ENCODE measurements at regions not wholly inside any gene's neighbourhood (a gene's known extent, or its start where the extent isn't known, plus 50 kb on each side); places are given as distances from the start of the nearest gene placed in this dataset.

- H3K4me1 ChIP-seq (ENCODE audit: control insufficient read depth, insufficient read depth, low read length), result peaks cover 4% of the 10 kb centered on the region; the same call in 1 of the 2 replicates
- no peak overlapping the region for H3K27ac ChIP-seq (ENCODE audit: extremely low read depth, low read depth, low read length)
- ChIA-PET POLR2A (no interaction called here), CTCF (no interaction called here)
- no peaks in the 10 kb centered on the region for H3K9me3 ChIP-seq (ENCODE audit: control insufficient read depth, insufficient read depth, low read depth, low read length)
- no peak for TF ChIP-seq ZNF112 (tag by site-specific recombination; IDR thresholded peaks at IDR 0.05)
- TF ChIP-seq ZNF626 (tag by site-specific recombination; IDR thresholded peaks at IDR 0.05), result no peak
- no peak for TF ChIP-seq ZNF184 (tag by site-specific recombination; IDR thresholded peaks at IDR 0.05)
- H3K36me3 ChIP-seq (ENCODE audit: control insufficient read depth in 2 of 2, insufficient read depth in 1 of 2, low read length in 2 of 2), result no peaks in the 10 kb centered on the region
- H3K4me3 ChIP-seq (ENCODE audit: low read depth, low read length), result no peak overlapping the region
Measured at GRCh38 chr1:234897390-234897749, 231.3 kb downstream of the TOMM20 start.

DNA sequence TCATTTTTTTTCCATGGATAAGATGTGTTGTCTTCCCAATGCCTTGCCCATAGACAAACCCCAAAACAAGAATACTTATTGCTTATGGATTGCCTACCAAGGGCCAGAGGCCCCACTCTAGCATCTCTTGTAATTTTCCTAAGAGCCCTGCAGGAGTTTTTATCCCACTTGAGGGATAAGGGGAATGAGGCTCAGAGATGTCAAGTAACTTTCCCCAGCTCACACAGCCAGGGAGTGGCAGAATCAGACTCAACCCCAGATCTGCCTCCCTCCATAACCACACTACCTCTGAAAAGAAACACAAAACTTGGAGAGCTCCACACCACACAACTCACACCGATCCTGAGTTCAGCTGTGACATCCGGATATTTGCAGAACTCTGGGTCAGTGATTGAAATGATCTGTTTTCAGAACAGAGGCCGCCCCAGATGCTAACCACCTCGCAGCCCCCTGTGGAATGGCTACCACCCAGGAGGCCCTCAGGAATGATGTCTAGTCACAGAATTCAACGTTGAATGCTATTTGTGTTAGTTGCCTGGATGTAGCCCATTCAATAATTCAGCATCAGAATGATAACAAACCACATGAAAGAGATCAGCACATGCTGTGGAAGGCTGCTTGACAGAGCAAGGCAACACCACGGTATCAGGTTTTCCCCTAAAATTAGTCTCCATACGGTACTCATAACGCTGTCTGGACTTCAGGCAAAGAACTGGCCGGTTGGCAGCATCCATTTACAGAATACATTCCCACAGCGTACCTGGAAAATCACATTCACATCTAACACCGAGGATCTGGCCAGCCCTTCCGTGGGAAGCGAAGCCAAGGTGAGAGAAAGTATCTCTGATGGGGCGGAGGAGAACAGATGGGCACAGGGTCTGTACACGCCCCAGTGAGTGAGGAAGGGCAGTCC lies 231.9 kb downstream of the TOMM20 start:
- H3K4me3 ChIP-seq (ENCODE audit: low read depth, low read length), result no peak overlapping the region
- ChIA-PET POLR2A (no interaction called here), CTCF (no interaction called here)
- H3K4me1 ChIP-seq (ENCODE audit: control insufficient read depth, insufficient read depth, low read length), result peaks cover 4% of the 10 kb centered on the region; the same call in 1 of the 2 replicates
- no peaks in the 10 kb centered on the region for H3K9me3 ChIP-seq (ENCODE audit: control insufficient read depth, insufficient read depth, low read depth, low read length)
- no peaks in the 10 kb centered on the region for H3K36me3 ChIP-seq (ENCODE audit: control insufficient read depth in 2 of 2, insufficient read depth in 1 of 2, low read length in 2 of 2)
- H3K27ac ChIP-seq (ENCODE audit: extremely low read depth, low read depth, low read length), result no peak overlapping the region
- TF ChIP-seq ZNF768 (tag by site-specific recombination; IDR thresholded peaks at IDR 0.05), result peak; percentile 91
- no peak for TF ChIP-seq ZBTB6 (tag by site-specific recombination; IDR thresholded peaks at IDR 0.05)

- Histone ChIP-seq H3K4me3 (ENCODE audit: low read depth, low read length) (no peak overlapping the region), H3K36me3 (ENCODE audit: control insufficient read depth in 2 of 2, insufficient read depth in 1 of 2, low read length in 2 of 2) (no peaks in the 10 kb centered on the region), H3K4me1 (ENCODE audit: control insufficient read depth, insufficient read depth, low read length) (0 out of 2 replicates have a peak, but pooled peaks cover under 1% of the 10 kb centered on the region), H3K9me3 (ENCODE audit: control insufficient read depth, insufficient read depth, low read depth, low read length) (no peaks in the 10 kb centered on the region), H3K27ac (ENCODE audit: extremely low read depth, low read depth, low read length) (no peak overlapping the region)
- no peak for TF ChIP-seq ZNF280C (tag by site-specific recombination; IDR thresholded peaks at IDR 0.05)
- no peak for TF ChIP-seq ZNF114 (tag by site-specific recombination; IDR thresholded peaks at IDR 0.05)
- TF ChIP-seq ZNF830 (tag by site-specific recombination; IDR thresholded peaks at IDR 0.05; ENCODE audit: low read depth), result no peak
- TF ChIP-seq BCL6B (tag by site-specific recombination; IDR thresholded peaks at IDR 0.05), result no peak
- TF ChIP-seq ZNF350 (tag by site-specific recombination; IDR thresholded peaks at IDR 0.05), result 0 out of 2 replicates have a peak, but pooled peaks have one; percentile 30
- ChIA-PET POLR2A (interaction anchor here (0.6 kb wide), 1 partner anchor 170 kb away, joined by 6 read pairs; no protein-coding TSS in a partner anchor), CTCF (interaction anchor here (0.6 kb wide), 1 partner anchor 190 kb away, joined by 3 read pairs; no protein-coding TSS in a partner anchor)
Measured at GRCh38 chr1:234893725-234894630, 234.7 kb downstream of the TOMM20 start.

Data from HEK293 (cell line).